ENCODE measurements at regions not wholly inside any gene's neighbourhood (a gene's known extent, or its start where the extent isn't known, plus 50 kb on each side); places are given as distances from the start of the nearest gene placed in this dataset.

DNA sequence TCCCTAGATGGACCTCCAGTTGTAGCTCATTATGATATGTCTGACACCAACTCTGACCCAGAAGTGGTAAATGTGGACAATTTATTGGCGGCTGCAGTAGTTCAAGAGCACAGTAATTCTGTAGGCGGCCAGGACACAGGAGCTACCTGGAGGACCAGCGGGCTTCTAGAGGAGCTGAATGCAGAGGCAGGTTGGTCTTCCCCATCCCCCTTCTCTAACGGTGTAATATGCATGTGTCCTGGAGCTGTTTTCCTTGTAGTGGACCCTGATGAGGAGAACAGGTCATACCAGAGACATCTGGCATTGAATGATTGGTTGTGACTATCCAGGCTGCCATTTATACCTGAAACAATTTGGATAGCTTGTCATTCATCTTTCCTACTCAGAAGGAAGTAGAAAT, 135.8 kb downstream of the HAUS1 start:
- Histone ChIP-seq H3K79me1 (ENCODE audit: low read depth, low read length) (peaks cover 2% of the 10 kb centered on the region; the same call in 1 of the 2 replicates), H4K20me1 (replicated peaks in 1 of 2; ENCODE audit: control insufficient read depth in 1 of 2, insufficient read depth in 2 of 2, low read length in 2 of 2) (no peaks in the 10 kb centered on the region), H3K4me3 (ENCODE audit: extremely low read depth in 1 of 4, insufficient read depth in 2 of 4, low read depth in 3 of 4, low read length in 4 of 4) (no peak overlapping the region), H3K27me3 (replicated peaks in 1 of 4; ENCODE audit: control insufficient read depth in 3 of 4, extremely low read depth in 1 of 4, insufficient read depth in 3 of 4, low read length in 3 of 4) (no peaks in the 10 kb centered on the region), H3K4me2 (ENCODE audit: insufficient read depth in 1 of 2, low read depth in 2 of 2, low read length in 2 of 2) (no peak overlapping the region), H3K23ac (ENCODE audit: insufficient read length) (no peak overlapping the region), H3K79me2 (ENCODE audit: control insufficient read depth in 1 of 2, insufficient read depth in 2 of 2, low read length in 2 of 2) (peaks cover 0 to 12% of the 10 kb centered on the region in 2 experiments; a peak in 2 of 4 replicates), H3K9me3 (ENCODE audit: insufficient read depth in 2 of 2, low read depth in 1 of 2, low read length in 1 of 2) (no peaks in the 10 kb centered on the region), H3K4me1 (replicated peaks in 1 of 4; ENCODE audit: control insufficient read depth in 3 of 4, insufficient read depth in 4 of 4, low read length in 3 of 4) (peaks cover 0 to 2% (median under 1%) of the 10 kb centered on the region in 4 experiments; a peak in 2 of 7 replicates), H3K4ac (replicated peaks; ENCODE audit: insufficient read length, low read depth, low read length) (no peak overlapping the region), H2AFZ (ENCODE audit: low read length) (no peak overlapping the region), H2BK20ac (ENCODE audit: low read length) (no peak overlapping the region), H3K14ac (ENCODE audit: insufficient read length) (no peak overlapping the region), H2BK12ac (ENCODE audit: low read depth, low read length) (no peak overlapping the region), H3K9ac (replicated peaks in 1 of 4; ENCODE audit: extremely low read depth in 1 of 4, low read depth in 3 of 4, low read length in 3 of 4) (no peak overlapping the region), H4K91ac (replicated peaks; ENCODE audit: insufficient read length, low read length) (no peak overlapping the region), H4K8ac (ENCODE audit: extremely low read depth, insufficient read depth, low read length) (no peak overlapping the region), H4K5ac (ENCODE audit: insufficient read length, low read depth, low read length) (no peak overlapping the region), H2BK5ac (ENCODE audit: low read depth, low read length) (no peak overlapping the region), H2AK5ac (ENCODE audit: low read depth, low read length) (no peak overlapping the region), H3K23me2 (ENCODE audit: low read depth, low read length) (no peaks in the 10 kb centered on the region), H3K18ac (ENCODE audit: extremely low read depth, low read length) (no peak overlapping the region), H2BK15ac (ENCODE audit: low read length) (no peak overlapping the region), H3K36me3 (ENCODE audit: control insufficient read depth in 2 of 4, insufficient read depth in 4 of 4, low read length in 3 of 4) (no peaks in the 10 kb centered on the region), H3K27ac (ENCODE audit: low read depth, low read length) (no peak overlapping the region), H2BK120ac (replicated peaks; ENCODE audit: low read depth, low read length) (no peak overlapping the region), H3K56ac (replicated peaks; ENCODE audit: insufficient read length, low read depth, low read length) (no peak overlapping the region)
- DNase-seq (ENCODE audit: low read depth in 1 of 2, low spot score in 2 of 2) = no peak
- FAIRE-seq = no peak
- 73% methylated on average over 4 of the region's 4 CpGs; no CpG with 5 or more reads in 1 of the 2 experiments for WGBS, 2 experiments (ENCODE audit: extremely low coverage in 1 of 2, insufficient coverage in 1 of 2, insufficient read length in 1 of 2, insufficient replicate concordance in 2 of 2, low coverage in 1 of 2, low lambda C conversion rate in 2 of 2, missing lambda C conversion rate in 1 of 2)
- ChIA-PET POLR2A (ENCODE audit: partially characterized antibody) (interaction anchor here (0.8 to 2.1 kb wide), 2 partner anchors 9 to 21 kb away, joined by 3 to 6 read pairs; no protein-coding TSS in a partner anchor), CTCF (ENCODE audit: partially characterized antibody) (interaction anchor here (0.6 to 1.3 kb wide), 7 partner anchors 14 to 452 kb away, joined by 3 to 4 read pairs (median 3); no protein-coding TSS in a partner anchor)
- TF ChIP-seq SIX5 (IDR thresholded peaks at IDR 0.05; ENCODE audit: low read depth, low read length) (no peak), KDM4A (IDR thresholded peaks at IDR 0.05; ENCODE audit: low read depth, low read length, severe bottlenecking) (no peak), RBBP5 (IDR thresholded peaks at IDR 0.05; ENCODE audit: borderline replicate concordance, low read depth, low read length) (no peak), CREB1 (IDR thresholded peaks at IDR 0.05) (no peak), ASH2L (IDR thresholded peaks at IDR 0.05; ENCODE audit: low read length) (no peak), HDAC6 (IDR thresholded peaks at IDR 0.05; ENCODE audit: low read depth, low read length) (no peak), HDAC2 (IDR thresholded peaks at IDR 0.05; ENCODE audit: borderline replicate concordance in 1 of 2, low read depth in 2 of 2, low read length in 2 of 2) (no peak), GTF2F1 (IDR thresholded peaks at IDR 0.05; ENCODE audit: borderline replicate concordance, low read depth, low read length) (no peak), BACH1 (IDR thresholded peaks at IDR 0.05; ENCODE audit: low read length) (no peak), CHD1 (IDR thresholded peaks at IDR 0.05; ENCODE audit: low read depth, low read length) (no peak), TAF1 (IDR thresholded peaks at IDR 0.05; ENCODE audit: low read depth, low read length) (no peak), NRF1 (IDR thresholded peaks at IDR 0.05; ENCODE audit: low read depth, low read length) (no peak), ZNF274 (IDR thresholded peaks at IDR 0.05; ENCODE audit: borderline replicate concordance, extremely low read depth, low read length) (no peak), POLR2A (IDR thresholded peaks at IDR 0.05; ENCODE audit: control extremely low read depth in 1 of 2, low read depth in 2 of 2, low read length in 2 of 2) (no peak), CTBP2 (IDR thresholded peaks at IDR 0.05; ENCODE audit: borderline replicate concordance, insufficient read depth, insufficient read length, low read length) (no peak)

Measured in H1 (cell line).